ENCODE measurements at regions not wholly inside any gene's neighbourhood (a gene's known extent, or its start where the extent isn't known, plus 50 kb on each side); places are given as distances from the start of the nearest gene placed in this dataset.

- no peaks in the 10 kb centered on the region for H3K9me3 ChIP-seq (ENCODE audit: control insufficient read depth, low read length)
- no peak for DNase-seq
- H3K4me1 ChIP-seq (ENCODE audit: control insufficient read depth, insufficient read depth, low read length, poor library complexity, severe bottlenecking): no peaks in the 10 kb centered on the region
- H3K27ac ChIP-seq (ENCODE audit: insufficient read depth, low read length, poor library complexity, severe bottlenecking): no peak overlapping the region
- H3K27me3 ChIP-seq (replicated peaks; ENCODE audit: control insufficient read depth, insufficient read depth, low read length, poor library complexity, severe bottlenecking): no peaks in the 10 kb centered on the region
- H3K4me3 ChIP-seq (ENCODE audit: insufficient read depth, low read depth, low read length, poor library complexity, severe bottlenecking): no peak overlapping the region
- H3K36me3 ChIP-seq (ENCODE audit: control insufficient read depth, insufficient read depth, low read length): no peaks in the 10 kb centered on the region
Measured at GRCh38 chr6:43917878-43918382, 147.9 kb downstream of the VEGFA start.

DNA sequence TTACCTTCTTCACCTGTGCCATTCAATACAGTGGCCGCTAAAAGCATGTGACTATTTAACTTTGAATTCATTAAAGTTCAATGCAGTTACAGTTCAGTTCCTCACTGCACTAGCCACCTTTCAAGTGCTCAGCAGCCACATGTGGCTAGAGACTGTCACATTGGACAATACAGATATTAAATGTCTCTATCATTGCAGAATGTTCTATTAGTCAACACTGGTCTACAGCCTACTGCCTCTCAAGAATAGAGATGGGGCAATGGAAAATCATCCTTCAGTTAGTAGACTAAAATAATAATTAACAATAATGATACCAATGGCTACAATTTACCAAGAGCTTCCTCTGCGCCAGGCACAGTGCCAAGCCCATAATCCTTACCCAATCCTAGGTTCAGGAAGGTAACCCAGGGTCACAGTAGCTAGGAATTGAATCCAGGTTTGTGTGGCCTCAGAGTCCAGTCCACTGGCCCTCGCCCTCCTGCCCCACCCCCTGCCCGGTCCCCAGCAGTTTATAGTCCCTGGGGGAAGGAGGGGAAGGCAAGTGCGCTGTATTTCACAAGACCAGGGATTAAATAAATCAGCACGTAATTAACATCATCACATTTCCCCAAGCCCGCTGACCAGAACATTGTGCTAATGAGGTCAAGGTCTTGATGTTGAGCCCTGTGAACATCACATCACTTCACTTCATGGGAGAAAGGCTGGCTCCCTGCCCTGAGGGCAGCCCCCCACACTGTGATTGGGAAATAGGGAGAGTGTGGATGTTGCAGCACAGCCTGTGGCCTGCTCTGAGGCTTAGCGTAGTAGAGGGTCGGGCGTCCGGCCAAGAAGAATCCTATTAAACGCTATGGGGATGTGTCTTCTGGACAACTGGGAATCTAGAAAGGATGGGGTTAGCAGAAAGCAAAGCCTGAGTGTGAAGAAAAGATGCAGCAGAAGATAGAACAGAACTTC is 147.2 kb downstream of the VEGFA start:
- no peak for DNase-seq
- Histone ChIP-seq H3K27ac (ENCODE audit: insufficient read depth, low read length, poor library complexity, severe bottlenecking) (no peak overlapping the region), H3K9me3 (ENCODE audit: control insufficient read depth, low read length) (no peaks in the 10 kb centered on the region), H3K36me3 (ENCODE audit: control insufficient read depth, insufficient read depth, low read length) (no peaks in the 10 kb centered on the region), H3K4me1 (ENCODE audit: control insufficient read depth, insufficient read depth, low read length, poor library complexity, severe bottlenecking) (no peaks in the 10 kb centered on the region), H3K27me3 (replicated peaks; ENCODE audit: control insufficient read depth, insufficient read depth, low read length, poor library complexity, severe bottlenecking) (no peaks in the 10 kb centered on the region), H3K4me3 (ENCODE audit: insufficient read depth, low read depth, low read length, poor library complexity, severe bottlenecking) (no peak overlapping the region)

DNA sequence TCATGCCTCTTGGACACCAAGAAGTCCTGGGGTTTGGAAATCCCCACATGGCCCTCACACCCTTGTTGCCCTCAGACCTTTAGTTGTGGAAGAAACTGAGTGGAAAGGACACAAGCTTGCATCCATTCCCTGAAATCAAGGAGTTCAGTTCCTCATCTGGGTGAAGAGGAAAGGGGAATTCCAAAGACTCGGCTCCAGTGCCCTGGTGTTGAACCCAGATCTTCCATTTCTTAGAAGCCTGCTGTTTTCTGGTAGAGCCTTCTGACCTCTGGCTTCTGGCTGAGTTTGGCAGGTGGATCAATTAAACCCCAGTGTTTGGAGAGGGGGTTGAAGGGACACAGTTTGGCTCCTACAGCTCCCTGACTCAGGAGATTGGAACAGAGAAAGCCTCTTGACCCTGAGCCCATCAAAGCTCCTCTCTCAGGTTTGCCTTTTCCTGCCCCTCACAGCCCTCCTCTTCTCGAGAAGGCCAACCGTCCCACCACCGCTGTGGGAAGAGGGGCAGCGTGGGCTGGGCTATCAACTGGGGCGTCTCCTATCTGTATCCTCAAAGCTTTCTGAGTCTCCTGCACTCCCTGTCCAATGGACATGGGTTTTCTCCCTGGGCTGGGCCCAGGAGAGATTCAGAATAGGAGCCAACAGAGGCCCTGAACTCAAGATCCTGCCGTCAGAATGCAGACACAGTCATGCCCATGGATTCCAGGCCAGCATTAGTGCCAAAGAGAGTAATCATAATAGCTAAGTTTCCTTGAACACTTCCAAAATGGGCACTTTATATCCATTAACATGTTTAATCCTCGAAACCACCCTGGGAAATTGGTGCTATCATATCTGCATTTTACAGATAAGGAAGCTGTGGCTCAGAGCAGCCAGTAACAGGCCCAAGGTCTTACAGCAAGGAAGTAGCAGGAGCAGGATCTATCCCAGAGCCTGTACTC is 146.2 kb downstream of the VEGFA start:
- Histone ChIP-seq H3K36me3 (ENCODE audit: control insufficient read depth, insufficient read depth, low read length) (no peaks in the 10 kb centered on the region), H3K4me3 (ENCODE audit: insufficient read depth, low read depth, low read length, poor library complexity, severe bottlenecking) (no peak overlapping the region), H3K4me1 (ENCODE audit: control insufficient read depth, insufficient read depth, low read length, poor library complexity, severe bottlenecking) (no peaks in the 10 kb centered on the region), H3K27ac (ENCODE audit: insufficient read depth, low read length, poor library complexity, severe bottlenecking) (no peak overlapping the region), H3K9me3 (ENCODE audit: control insufficient read depth, low read length) (no peaks in the 10 kb centered on the region), H3K27me3 (replicated peaks; ENCODE audit: control insufficient read depth, insufficient read depth, low read length, poor library complexity, severe bottlenecking) (no peaks in the 10 kb centered on the region)
- DNase-seq: no peak

GRCh38 chr6:43915208-43915869 is 145.3 kb downstream of the VEGFA start:
- Histone ChIP-seq H3K9me3 (ENCODE audit: control insufficient read depth, low read length) (no peaks in the 10 kb centered on the region), H3K36me3 (ENCODE audit: control insufficient read depth, insufficient read depth, low read length) (no peaks in the 10 kb centered on the region), H3K4me3 (ENCODE audit: insufficient read depth, low read depth, low read length, poor library complexity, severe bottlenecking) (no peak overlapping the region), H3K27me3 (replicated peaks; ENCODE audit: control insufficient read depth, insufficient read depth, low read length, poor library complexity, severe bottlenecking) (no peaks in the 10 kb centered on the region), H3K27ac (ENCODE audit: insufficient read depth, low read length, poor library complexity, severe bottlenecking) (no peak overlapping the region), H3K4me1 (ENCODE audit: control insufficient read depth, insufficient read depth, low read length, poor library complexity, severe bottlenecking) (no peaks in the 10 kb centered on the region)
- DNase-seq: no peak

- Histone ChIP-seq H3K27ac (ENCODE audit: insufficient read depth, low read length, poor library complexity, severe bottlenecking) (no peak overlapping the region), H3K4me1 (ENCODE audit: control insufficient read depth, insufficient read depth, low read length, poor library complexity, severe bottlenecking) (no peaks in the 10 kb centered on the region), H3K9me3 (ENCODE audit: control insufficient read depth, low read length) (no peaks in the 10 kb centered on the region)
Measured at GRCh38 chr6:43914272-43915147, 144.5 kb downstream of the VEGFA start.

GRCh38 chr6:43913375-43914271 is 143.6 kb downstream of the VEGFA start:
- no peaks in the 10 kb centered on the region for H3K27me3 ChIP-seq (replicated peaks; ENCODE audit: control insufficient read depth, insufficient read depth, low read length, poor library complexity, severe bottlenecking)
- H3K4me1 ChIP-seq (ENCODE audit: control insufficient read depth, insufficient read depth, low read length, poor library complexity, severe bottlenecking): no peaks in the 10 kb centered on the region
- no peak overlapping the region for H3K27ac ChIP-seq (ENCODE audit: insufficient read depth, low read length, poor library complexity, severe bottlenecking)
- no peak for DNase-seq
- no peaks in the 10 kb centered on the region for H3K9me3 ChIP-seq (ENCODE audit: control insufficient read depth, low read length)
- no peak overlapping the region for H3K4me3 ChIP-seq (ENCODE audit: insufficient read depth, low read depth, low read length, poor library complexity, severe bottlenecking)
- H3K36me3 ChIP-seq (ENCODE audit: control insufficient read depth, insufficient read depth, low read length): no peaks in the 10 kb centered on the region

More at GRCh38 chr6:43914272-43915147, 144.5 kb downstream of the VEGFA start:
- no peak for DNase-seq
- Histone ChIP-seq H3K27me3 (replicated peaks; ENCODE audit: control insufficient read depth, insufficient read depth, low read length, poor library complexity, severe bottlenecking) (no peaks in the 10 kb centered on the region), H3K4me3 (ENCODE audit: insufficient read depth, low read depth, low read length, poor library complexity, severe bottlenecking) (no peak overlapping the region), H3K36me3 (ENCODE audit: control insufficient read depth, insufficient read depth, low read length) (no peaks in the 10 kb centered on the region)

DNA sequence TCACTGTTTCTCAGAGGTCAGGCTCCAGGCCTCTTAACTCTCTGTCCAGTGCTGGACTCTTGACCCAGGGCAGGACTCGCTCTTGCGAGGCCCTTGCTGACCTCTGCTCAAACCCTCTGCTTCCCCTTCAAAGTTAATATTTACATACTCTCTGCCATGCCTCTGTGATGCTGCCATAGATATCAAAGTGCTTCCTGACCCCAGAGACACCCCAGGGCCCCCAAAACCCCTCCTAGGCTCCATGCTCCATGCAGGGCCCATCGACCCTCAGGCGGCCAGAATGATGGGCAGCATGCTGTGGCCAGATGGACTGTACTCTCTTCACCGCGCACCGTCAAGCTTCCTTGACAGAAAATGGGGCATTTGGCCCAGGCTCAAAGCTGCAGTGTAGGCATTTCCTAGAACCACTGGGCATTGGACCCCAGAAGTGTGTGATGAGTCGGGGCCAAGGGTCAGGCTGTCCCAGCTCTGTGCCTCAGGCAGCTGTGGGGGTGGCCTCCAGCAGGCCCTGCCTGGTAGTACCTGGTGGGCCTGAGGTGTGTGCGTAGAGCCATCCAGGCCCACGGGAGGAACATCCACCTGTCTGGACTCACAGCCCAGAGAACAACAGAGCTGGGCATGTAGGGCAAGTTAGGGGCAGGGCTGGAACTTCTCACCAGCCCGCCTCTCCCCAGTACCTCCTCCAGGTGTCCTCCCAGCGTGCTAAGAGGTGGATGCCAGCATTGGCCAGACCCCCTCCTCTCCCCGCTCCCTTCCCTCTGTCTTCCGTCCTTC is 142.8 kb downstream of the VEGFA start:
- DNase-seq: no peak
- Histone ChIP-seq H3K27me3 (replicated peaks; ENCODE audit: control insufficient read depth, insufficient read depth, low read length, poor library complexity, severe bottlenecking) (no peaks in the 10 kb centered on the region), H3K4me3 (ENCODE audit: insufficient read depth, low read depth, low read length, poor library complexity, severe bottlenecking) (no peak overlapping the region), H3K9me3 (ENCODE audit: control insufficient read depth, low read length) (no peaks in the 10 kb centered on the region), H3K36me3 (ENCODE audit: control insufficient read depth, insufficient read depth, low read length) (no peaks in the 10 kb centered on the region), H3K27ac (ENCODE audit: insufficient read depth, low read length, poor library complexity, severe bottlenecking) (no peak overlapping the region), H3K4me1 (ENCODE audit: control insufficient read depth, insufficient read depth, low read length, poor library complexity, severe bottlenecking) (no peaks in the 10 kb centered on the region)

DNA sequence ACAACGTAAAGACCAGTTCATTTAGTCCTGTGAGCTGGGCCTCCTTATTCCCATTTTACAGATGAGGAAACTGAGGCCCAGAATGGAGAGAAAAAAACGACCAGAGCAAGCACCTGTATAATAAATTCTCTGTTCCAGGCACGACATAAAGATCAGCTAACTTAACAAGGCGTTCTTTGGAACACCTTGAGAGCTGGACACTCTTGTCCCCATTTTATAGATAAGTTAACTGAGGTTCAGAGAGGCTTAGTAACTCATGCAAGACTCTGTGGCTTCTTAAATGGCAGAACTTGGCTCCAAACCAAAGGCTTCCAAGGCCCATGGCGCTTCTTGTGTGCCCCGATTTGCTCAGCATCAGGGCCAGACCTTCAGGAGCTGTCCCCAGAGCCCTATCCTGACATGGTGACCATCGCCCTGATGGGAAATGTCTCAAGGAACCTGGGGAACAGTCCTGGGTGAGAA is 142.1 kb downstream of the VEGFA start:
- H3K36me3 ChIP-seq (ENCODE audit: control insufficient read depth, insufficient read depth, low read length): no peaks in the 10 kb centered on the region
- H3K9me3 ChIP-seq (ENCODE audit: control insufficient read depth, low read length): no peaks in the 10 kb centered on the region
- DNase-seq: no peak
- H3K27me3 ChIP-seq (replicated peaks; ENCODE audit: control insufficient read depth, insufficient read depth, low read length, poor library complexity, severe bottlenecking): no peaks in the 10 kb centered on the region
- H3K27ac ChIP-seq (ENCODE audit: insufficient read depth, low read length, poor library complexity, severe bottlenecking): no peak overlapping the region
- no peaks in the 10 kb centered on the region for H3K4me1 ChIP-seq (ENCODE audit: control insufficient read depth, insufficient read depth, low read length, poor library complexity, severe bottlenecking)
- H3K4me3 ChIP-seq (ENCODE audit: insufficient read depth, low read depth, low read length, poor library complexity, severe bottlenecking): no peak overlapping the region

Data from effector memory CD4-positive, alpha-beta T cell (primary cell).